Stimulated activated CD8-positive, alpha-beta memory T cell treated with anti-CD3 and anti-CD28 coated beads, Interleukin-4, amount 100 ng/mL, for 4 hours (primary cell): ENCODE measurements at regions not wholly inside any gene's neighbourhood (a gene's known extent, or its start where the extent isn't known, plus 50 kb on each side); places are given as distances from the start of the nearest gene placed in this dataset.
"Not testable (repeated sequence)": the region's sequence is repeated elsewhere in the genome, so short reads cannot be mapped to it uniquely, and the experiment has no call there.

Source experiments
- DNase-seq, 2 donors: peaks; one replicate each; pipeline ENCODE4 v3.0.0-alpha.2; 2020; ENCODE audit warnings: low read depth in 2 of 2, low spot score in 1 of 2

DNA sequence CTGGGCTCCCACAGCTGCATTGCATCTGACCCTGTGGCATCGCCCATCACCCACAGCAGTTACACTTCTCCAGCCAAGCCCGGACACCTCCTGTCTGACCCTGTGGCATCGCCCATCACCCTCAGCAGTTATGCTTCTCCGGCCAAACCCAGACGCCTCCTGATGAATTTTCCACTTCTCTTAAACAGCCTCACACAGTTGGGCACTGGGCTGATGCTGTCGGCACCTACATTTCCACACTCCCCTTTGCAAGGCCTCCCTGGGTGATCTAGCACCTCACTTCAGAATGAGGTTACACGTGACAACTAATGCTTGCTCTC is 175.2 kb upstream of the ARID1B start:
- no peak for DNase-seq

DNA sequence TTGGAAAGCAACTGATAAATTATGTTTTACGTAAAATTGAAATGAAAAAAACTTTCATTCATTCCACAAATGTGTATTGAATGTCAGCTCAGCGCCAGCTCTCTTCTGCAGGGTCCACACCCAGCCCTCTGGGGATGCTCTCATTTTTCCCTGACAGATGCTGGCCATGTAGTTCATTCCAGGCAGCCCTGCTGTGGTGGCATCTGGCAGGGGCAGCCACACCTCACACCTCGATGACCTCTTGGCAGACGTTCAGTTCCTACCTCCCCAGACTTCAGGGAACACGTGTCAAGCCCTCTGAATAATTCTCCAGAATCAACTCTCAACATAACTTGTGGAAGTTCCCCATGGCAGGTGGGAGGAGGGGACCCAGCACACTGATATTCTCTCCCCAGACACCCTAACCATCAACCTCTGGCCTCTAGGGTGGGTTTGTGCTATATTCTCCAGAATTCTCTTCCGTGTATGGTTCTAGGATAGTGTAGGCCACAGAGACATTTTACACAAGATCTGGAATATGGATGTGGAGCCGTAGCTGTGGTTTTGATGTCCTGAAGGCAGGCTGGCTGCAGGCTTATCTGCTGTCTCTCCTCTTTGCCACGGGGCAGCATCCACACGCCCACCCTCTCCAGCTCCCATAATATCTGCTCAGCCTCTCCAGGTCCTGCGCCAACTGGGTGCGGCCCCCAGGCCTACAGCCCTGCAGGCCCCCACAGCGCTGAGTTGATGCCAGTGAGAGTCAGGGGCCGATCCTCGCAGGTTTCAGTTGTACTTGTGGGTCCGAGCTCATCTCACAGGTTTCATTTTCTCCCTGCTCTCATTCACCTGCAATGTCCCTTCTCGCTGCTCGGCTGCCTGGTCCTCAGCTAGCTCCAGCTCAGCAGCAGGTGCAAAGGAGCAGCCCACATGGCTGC is 175.8 kb upstream of the ARID1B start:
- DNase-seq = no peak

DNA sequence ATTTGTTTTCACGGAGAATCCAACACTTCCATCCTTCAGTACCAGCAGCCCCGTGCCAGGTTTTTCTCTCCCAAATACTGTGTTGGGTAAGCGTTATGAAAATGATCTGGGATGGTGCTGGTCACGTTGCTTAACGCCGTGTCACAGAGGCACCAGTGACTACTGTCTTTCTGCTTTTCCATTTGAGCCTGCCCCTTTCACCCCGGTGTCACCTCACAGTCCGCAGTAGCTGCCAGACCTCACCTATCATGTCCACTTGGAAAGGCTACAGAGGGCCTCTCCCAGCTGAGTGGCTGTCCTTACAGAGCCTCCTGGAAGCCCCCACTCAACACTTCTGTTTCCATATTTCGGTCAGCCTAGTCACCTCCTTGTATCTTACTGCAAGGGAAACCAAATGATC is 176.5 kb upstream of the ARID1B start:
- DNase-seq = no peak

DNA sequence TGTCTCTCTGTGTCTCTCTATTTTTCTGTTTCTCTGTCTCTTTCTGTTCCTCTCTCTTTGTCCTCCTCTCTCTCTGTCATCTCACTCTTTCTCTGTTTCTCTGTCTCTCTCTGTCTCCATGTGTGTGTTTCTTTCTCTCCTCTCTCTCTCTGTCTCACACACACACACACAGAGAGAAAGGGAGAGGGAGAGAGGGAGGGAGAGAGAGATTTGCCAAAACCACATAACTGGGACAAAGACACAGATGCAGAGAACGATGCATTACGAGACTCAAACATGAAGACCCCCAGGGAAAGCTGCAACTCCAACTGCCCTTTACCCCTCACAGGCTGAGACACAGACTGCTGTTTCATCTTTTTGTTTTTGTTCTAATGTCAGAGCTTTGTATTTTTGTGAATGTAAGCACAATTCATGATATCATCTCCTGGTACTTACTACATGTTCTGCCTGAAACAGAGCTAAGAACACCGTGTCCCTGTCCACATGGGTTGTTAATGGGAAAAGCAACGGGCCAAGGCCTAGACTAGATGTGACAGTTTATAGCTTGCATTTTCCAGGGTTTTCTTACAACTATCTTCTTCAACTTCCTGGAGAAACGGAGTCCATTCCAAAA is 177.1 kb upstream of the ARID1B start:
- DNase-seq = no peak

DNA sequence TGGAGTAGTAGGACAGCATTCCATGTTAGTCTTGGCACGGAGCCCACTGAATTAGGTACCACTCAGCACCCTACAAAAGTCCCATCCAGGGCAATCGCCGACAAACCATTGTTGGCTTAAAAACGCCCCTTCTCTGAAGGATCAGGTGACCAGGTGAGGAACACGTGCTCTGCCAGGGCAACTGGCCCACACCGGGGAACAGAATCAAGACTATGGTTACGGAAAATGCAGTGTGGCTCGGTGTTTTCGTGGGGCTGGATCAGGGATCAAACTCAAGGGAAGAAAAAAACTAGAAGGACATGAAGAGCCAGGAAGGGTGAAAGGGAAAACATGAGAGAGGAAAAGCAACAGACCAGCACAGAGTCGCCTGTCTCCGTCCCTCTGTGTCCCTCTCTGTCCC is 177.8 kb upstream of the ARID1B start:
- DNase-seq = no peak

DNA sequence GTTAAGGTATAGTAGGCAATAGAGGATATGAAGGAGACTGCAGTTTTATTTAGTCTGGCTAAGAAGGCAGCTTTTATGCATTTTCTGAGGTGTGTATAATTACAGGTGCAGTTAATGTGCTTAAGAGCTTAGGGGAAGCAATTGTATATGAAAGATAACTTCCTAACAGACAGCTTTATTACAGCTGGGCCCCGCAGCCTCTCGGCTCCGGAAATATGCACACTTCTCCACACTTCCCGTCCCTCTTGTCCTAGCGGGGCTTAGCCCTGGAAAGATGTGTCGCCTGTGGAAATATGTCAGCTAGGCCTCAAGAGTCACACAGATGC is 178.4 kb upstream of the ARID1B start:
- no peak for DNase-seq

DNA sequence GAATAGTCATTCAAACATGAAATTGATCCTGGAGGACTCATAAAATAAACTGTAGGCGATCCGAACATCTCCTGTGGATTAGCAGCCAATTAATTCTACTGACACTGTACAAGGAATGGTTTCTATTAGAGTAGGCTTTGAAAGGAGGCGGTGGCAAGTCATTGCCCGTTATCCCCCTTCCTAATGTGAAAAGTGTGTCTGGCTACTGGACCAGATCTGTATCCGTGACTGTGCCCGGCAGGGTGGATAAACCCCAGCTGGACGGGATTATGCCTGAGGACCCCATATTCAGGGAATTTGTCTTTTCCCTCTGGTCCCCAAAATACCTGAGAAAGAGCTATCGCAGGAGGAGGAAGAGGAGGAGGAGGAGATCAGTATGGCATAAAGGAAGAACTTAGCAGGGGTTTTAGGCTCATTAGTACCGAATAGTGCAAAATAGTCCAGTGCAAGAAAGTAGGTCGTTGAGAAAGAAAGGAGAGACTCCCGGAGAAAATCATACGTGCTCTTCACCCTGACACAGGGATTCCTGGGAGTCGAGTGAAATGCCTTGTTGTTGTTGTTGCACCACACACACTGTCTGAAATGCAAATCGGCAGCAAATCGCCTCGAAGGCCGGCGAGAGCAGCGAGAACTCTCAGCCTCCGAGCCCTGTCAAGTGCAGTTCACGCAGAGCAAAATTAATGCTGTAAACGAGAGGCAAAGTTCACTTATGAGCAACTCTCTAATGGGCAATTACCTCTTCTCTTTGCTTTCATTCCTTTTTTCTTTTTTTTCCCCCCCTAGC is 178.9 kb upstream of the ARID1B start:
- no peak for DNase-seq

DNA sequence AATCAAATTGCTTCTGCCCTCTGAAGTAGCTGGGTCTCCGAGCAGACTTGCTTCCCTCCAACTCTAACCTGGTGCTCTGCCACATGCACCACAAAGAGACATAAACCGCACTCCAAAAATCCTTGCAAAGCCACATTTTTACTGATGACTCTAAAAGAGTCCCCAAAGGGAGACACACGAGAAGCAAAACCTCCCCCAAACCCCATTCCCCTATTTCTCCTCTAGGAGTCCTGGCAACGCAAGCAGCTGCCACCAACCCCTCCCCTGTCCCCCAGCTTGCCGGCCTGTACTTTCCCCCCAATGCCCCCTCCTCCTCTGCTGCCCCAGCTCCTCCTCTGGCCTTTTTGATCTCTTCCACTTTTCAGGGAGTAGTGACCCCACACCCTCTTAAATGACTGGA is 180.1 kb upstream of the ARID1B start:
- DNase-seq = no peak

DNA sequence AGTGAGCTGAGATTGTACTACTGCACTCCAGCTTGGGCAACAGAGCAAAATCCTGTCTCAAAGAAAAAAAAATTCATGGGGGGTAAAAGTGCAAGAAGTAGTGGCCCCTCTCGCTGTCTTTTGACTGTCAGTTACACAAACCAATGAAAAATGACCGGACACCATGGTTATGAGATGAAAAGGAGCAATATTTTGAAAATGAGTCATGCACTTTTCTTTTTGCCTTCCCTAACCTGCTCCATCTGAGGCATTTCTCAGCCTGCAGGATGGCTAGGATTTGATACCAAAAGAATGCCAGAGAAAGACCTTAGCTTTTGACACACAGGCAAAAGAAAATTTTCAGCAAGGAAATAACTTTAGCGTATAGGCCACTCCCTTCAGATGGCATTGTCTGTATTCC is 181.7 kb upstream of the ARID1B start:
- DNase-seq = no peak

DNA sequence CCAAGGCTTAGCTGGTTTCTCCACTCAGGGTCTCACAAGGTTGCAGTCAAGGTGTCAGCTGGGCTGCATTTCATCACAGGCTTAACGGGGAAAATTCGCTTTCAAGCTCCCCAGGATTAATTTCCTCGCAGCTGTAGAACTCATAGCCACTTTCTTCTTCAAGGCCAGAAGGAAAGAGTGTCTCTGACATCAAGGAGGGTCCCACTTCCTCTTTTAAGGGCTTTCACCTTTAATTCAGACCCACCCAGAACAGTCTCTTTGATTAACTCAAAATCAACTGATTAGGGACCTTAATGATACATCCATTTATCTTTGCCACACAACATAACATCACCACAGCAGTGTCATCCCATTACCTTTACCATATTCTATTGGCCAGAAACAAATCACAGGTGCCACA is 183.3 kb upstream of the ARID1B start:
- no peak for DNase-seq

DNA sequence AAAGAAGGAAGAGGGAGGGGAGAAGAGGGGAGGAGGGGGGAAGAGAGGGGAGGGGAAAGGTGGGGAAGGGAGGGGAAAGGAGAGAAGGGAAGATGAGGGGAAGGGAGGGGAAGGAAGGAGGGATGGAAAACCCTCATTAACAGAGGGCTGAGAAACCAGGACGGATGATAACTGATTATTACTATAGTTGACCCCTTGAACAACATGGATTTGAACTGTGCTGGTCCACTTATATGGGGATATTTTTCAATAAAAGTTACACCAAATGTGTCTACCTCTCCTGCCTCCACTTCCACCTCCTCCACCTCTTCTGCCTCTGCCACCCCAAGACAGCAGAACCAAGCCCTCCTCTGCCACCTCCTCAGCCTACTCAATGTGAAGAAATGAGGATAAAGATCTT is 184.1 kb upstream of the ARID1B start:
- DNase-seq = no peak

DNA sequence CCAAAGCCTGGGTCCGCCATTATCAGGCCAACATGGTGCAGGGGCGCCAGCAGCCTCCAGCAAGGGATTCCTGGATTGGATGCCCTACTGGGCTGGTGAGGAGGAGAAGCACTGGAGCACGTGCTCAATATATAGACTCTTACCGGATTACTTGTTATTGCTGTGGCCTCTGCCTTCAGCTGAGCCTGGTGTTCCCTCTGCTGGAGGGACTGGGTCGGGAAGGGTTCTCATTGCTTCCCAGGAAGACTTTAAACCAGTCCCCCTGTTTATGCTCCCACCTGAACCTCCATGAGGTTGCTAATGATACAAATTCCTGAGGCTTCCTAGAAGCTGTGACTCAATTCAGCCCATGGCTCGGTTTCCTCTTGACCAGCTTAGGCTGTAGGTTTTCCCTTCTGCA is 186.7 kb upstream of the ARID1B start:
- no peak for DNase-seq

DNA sequence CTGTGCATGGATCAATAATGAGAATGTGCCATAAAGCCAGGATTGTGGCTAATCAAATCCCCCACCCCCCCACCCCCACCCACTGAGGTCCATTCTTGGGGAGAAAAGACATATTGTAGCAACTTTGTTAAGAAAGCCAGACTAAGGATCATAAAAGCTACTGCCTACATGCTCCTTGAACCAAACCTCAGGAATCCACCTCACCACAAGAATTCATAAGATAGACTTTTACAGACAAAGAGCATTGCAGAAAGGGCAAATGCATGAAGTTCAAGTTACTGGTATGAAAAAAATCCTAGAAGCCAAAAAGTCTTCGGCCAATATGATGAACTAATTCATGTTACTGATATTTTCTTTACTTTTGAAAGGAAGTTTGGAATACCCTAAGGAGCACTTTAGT is 187.9 kb upstream of the ARID1B start:
- DNase-seq = no peak

DNA sequence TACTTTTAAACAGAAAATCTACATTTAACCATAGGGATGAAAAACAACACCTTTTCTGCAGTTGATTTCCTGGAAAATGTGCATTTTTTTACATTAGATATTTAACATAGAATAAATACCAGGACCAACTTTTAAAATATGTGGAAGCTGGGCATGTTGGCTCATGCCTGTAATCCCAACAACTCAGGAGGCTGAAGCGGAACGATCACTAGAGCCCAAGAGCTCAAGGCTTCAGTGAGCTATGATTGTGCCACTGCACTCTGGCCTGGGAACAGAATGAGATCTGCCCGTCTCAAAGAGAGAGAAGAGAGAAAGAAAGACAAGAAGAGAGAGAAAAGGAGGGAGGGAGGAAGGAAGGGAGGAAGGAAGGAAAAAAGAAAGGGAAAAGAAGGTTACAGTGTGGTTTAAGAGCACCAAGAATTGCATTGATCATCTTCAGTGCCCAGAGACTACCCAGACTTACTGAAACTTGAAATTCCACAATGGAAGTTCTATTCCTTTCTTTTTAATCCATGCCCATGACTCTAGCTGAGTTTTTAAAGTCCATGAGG is 189.4 kb upstream of the ARID1B start:
- no peak for DNase-seq

DNA sequence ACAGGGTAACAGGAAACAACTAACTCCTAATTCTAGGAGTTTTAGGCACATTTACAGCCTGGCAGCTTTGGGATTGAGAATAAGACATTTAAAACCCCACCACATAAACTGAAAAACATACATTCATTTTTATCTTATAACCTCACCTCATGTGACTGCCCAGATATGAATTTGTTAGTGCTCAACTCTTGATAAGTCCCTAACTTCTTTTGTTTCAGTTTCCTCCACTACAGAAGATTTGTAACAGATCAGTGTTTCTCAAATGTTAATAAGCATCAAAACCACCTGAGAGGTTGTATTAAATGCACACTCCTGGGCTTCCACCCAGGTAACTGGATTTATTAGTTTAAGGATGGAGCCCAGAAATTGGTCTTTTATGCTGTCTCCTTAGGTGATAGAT is 190.1 kb upstream of the ARID1B start:
- no peak for DNase-seq

DNA sequence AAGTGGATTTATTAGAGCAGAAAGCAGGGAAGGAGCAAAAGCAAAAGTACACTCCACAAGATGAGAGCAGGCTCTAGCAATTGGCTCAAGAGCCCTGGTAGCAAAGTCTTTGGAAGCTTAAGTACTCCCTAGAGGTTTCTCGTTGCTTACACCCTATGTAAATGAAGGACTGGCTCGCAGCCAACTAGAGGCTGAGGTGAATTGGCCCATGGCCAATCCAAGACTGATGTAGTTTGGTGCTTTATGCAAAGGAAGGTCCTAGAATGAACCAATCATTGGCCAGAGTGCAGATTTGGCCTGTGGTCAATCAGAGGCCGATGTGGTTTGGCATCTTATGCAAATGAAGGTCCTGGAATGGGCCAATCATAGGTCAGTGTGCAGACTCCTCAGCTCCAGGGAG is 191.3 kb upstream of the ARID1B start:
- no peak for DNase-seq

DNA sequence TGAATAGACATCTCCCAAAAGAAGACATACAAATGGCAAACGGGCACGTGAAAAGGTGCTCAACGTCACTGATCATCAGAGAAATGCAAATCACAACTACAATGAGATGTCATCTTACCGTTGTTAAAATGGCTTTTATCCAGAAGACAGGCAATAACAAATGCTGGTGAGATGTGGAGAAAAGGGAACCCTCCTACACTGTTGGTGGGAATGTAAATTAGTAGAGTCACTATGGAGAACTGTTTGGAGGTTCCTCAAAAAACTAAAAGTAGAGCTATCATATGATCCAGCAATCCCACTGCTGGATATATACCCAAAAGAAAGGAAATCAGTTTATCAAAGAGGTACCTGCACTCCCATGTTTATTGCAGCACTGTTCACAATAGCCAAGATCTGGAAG is 193.1 kb upstream of the ARID1B start:
- DNase-seq = not testable (repeated sequence)

DNA sequence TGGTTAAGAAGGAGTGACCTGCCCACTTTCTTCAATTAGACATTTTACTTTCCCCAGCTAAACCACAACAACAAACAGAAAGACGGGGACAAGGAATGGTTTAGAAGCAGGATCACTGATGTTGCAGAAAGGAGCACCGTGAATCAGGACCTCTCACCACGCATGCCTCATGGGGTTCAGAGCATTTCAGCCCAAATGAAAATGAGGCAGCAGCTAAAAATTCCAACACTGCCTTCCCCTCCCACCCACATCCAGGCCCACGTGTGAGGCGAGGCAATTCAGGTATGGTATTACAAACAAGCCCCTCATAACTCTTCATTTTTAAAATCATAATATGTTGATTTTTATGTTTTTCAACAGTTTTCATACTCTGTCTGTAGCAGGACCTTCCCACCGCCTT is 194.1 kb upstream of the ARID1B start:
- DNase-seq = no peak

DNA sequence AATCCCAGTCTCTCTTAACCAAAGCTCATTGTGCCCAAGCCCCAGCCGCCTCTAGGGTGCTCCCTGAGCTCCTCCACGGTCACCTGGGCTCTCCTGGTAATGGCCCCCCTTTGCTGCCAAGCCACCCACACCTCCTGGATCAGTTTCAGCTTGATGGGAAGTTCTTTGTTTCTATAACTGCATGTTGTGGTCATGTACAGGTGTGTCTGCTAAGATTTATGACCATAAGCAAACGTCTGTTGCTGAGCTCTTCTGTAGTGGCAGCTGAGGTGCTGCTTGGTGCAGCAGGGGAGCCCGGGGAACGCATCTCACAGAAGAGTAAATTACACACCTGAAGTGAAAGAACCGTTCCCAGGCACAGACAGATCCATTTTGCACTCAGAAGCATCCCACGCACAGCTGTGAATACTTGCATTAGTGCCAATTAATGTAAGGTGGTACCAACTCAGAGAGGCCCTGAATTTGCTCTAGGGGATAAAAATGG is 194.6 kb upstream of the ARID1B start:
- no peak for DNase-seq

DNA sequence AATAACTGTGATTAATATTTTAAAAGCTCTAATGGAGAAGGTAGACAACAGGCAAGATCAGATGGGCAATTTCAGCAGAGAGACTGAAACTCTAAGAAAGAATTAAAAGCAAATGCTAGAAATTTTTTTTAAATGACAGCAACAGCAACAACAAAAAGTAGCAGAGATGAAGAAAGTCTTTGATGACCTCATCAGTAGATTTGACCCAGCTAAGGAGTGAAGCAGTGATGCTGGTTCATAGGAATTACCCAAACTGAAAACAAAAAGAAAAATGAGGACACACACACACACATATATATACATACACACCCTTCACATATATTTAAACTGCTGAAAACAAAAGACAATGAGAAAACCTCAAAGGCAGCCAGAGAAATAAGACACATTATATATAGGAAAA is 197.6 kb upstream of the ARID1B start:
- no peak for DNase-seq

DNA sequence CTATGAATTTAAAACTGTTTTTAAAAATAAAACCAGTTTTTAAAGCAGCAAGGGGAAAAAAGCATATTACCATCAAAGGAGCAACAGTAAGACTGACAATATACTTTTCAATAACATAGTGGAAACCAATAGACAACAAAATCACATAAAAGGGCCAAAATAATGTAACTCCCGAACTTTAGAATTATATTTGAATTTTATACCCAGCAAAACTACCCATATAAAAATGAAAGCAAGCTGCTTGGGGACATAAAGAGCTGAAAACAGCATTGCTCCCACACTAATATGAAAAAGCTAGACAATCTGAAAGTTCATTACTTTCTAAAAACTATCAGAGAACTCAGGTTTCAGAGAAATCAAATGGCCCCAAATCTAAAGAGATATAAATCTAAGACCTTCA is 199.4 kb upstream of the ARID1B start:
- DNase-seq = no peak

DNA sequence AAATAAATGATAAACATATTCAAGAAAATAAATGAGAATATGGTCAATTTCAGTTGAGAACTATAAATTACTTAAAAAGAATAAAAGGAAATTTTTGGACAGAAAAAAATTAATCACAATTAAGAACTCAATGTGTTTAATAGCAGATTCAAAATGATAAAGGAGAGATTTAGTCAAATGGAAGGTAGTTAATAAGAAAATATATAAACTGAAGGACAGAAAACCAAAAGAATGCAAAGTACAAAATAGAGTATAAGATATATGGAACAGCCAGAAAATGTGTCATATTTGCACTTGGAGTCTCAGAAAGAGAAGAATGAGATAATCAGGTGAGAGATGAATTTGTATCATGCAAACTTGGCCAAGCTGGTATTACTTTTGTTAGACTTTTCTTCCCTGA is 201.8 kb upstream of the ARID1B start:
- no peak for DNase-seq
